Skeletal muscle cell (primary cell): ENCODE measurements at regions not wholly inside any gene's neighbourhood (a gene's known extent, or its start where the extent isn't known, plus 50 kb on each side); places are given as distances from the start of the nearest gene placed in this dataset.

Experiments
- DNase-seq: peaks from one replicate; pipeline ENCODE4 v3.0.0-alpha.2; 2010; ENCODE audit warnings: low read depth
- H3K4me3 ChIP-seq: 2 replicates; pipeline ENCODE4 v1.5.1; 2011; ENCODE audit warnings: low read depth, mild to moderate bottlenecking, control low read depth, low read length, moderate library complexity

DNA sequence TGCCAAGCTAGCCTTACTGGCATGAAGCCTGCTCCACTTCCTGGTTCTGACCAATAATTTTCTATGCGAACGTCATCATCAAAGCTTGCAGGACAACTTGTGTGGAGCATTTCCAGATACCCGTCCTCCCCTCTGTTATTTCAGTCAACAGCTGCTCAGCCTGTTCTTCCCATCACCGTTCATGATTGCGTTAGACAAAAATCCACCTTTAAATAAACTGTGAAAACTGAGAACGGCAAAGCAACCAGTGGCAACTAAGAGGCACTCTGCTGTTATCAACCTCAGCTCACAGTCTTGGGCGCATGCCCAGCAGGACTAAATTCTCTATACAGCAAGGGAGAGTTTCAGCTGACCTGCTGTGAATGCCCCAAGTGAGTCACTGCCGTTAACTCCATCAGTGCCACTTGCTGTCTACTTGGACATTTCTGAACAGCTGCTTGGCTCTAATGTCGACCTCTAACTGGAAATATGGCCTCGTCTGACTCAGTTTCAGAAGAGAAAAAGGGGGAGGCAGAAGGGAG is 207.4 kb upstream of the RUNX1 start:
- H3K4me3 ChIP-seq, result no peak overlapping the region
- DNase-seq, result peak; percentile 99

DNA sequence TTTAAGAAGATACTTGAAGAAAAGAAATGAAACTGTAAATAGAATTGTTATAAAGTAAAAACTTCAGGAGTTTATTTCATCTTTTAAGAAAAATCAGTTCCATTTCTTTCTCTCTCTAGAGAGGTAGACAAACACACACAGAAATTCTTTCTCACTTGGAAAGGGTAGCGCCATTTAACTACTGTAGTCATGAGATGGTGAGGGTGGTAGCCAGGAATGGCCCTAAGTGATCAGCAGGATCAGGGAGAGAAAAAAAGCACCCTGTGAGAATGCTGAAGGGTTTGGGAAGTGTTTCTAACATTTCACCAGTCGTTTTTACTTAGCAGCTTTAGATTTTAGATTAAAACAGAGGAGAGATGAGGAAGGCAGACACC is 205.7 kb upstream of the RUNX1 start:
- DNase-seq, result no peak
- no peak overlapping the region for H3K4me3 ChIP-seq

DNA sequence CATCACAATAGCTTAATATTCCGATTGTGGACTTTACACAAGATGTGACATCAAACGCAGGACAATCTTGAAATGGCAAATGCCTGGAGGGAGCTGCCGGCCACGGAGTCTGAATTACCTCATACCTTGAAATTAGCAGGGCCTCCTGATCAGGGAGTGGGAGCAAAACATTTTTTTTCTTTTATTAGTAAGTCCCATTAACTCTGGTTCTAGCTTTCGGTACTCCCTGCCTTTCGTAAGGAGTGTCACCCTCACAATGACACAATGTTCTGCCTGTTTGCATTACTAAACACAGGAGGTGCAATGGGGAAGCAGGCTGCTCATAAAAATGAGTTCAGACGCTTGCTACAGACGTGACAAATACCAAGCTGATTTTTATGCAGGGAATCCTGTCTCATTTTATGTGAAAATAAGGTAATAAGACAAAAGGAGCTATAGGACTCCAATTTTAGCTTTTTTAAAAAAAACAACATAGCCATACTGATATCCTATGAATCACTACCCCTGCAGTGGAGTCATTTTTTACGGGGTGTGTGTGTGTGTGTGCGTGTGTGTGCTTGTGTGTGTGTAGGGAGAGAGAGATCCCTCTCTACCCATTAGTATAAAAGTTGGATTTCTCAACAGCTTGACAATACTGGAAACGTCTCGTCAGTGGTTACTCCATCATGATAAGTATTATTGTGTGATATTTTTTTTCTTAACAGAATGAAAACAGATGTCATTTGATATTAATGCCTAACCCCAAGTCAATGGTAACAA is 205.1 kb upstream of the RUNX1 start:
- no peak overlapping the region for H3K4me3 ChIP-seq

DNA sequence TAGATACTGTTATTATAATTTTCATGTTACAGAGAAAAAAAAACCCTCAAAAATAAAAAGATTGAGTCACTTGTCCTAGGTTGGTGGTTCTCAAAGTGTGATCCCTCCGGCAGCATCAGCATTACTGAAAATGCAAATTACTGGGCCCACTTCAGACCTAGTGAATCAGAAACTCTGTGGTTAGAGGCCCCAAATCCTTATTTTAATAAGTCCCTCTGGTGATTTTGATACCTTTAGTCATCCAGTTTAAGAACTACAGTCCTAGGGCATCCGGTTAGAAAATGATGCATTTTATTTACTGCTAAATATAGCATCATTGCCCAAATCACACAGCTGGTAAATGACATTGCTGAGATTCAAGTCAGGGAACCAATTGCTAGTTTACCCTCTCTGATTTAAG is 203.7 kb upstream of the RUNX1 start:
- H3K4me3 ChIP-seq, result no peak overlapping the region
- DNase-seq, result peak; percentile 47

More for the DNA sequence above, 205.1 kb upstream of the RUNX1 start:
- DNase-seq, result peak; percentile 89

DNA sequence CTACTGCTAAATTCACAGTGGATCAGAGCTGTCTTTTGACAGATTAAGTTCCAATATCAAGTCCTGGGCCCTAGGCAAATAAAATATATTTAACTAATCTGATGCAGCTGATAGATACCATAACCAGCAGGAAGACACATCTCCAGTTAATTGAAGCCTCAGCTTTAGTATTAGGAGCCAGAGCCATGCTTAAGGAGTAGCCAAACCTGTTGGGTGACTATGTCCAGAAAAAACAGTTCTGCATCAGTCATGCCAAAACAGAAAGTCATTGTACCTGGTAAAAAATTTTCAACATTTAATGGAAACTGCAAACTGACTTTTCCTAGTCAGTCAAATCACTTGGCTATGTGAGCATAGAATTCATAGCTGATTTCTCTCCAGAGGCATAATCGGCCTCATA is 200.5 kb upstream of the RUNX1 start:
- no peak for DNase-seq
- H3K4me3 ChIP-seq, result no peak overlapping the region

DNA sequence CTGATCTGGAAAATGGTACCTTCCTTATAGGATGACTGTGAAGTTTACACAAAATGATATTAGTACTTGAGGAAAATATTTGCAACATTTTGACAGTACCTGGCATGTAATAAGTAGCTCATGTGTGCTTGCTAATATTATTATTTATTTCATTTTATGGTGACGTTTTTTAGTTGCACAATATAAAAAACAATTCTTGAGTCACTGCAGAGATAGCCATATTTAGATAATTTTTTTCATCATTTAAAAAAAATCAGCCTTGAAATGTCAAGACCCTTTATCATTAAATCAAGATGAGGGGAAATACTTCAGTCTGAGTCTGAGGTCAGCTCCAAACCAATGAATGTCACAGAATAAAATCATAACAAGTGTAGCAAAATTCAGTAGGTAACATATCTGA is 196.8 kb upstream of the RUNX1 start:
- DNase-seq, result no peak
- H3K4me3 ChIP-seq, result no peak overlapping the region

DNA sequence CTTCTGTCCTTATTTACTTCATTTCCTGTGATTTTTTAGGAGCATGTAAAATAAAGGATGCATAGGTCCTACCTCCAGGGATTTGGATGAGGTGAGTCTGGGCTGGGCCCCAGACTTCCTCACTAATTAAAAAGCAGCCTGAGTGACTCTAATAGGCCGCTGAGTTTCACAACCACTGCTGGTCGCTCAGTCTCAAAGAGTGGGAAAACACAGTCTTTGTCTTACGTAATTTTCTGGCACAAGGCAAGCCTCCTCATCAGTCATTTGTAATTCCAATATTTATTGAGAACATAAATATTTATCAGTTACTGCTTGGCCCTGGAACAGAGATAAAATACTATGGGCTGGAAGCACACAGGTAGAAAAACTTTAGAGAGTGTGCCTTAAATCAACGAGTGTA is 195.4 kb upstream of the RUNX1 start:
- H3K4me3 ChIP-seq, result no peak overlapping the region
- DNase-seq, result no peak

DNA sequence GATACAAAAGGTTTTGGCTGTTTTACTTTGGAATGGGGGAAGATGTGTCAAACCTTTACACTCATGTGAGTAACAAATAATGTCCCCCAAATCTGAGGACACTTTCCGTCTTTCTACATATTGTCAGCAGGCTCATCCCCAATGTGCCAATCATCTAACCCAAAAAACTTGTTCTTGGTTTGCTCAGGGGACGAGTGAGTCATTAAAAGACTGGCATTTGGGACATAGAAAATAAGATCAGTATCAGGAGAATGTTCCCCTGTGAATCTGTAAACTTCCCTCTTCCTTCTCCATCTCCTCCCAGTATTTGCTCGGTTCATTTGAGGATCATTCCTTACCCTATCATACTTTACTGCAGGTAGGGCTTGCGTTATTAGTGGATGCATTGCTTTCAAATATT is 194.1 kb upstream of the RUNX1 start:
- H3K4me3 ChIP-seq, result no peak overlapping the region
- no peak for DNase-seq

DNA sequence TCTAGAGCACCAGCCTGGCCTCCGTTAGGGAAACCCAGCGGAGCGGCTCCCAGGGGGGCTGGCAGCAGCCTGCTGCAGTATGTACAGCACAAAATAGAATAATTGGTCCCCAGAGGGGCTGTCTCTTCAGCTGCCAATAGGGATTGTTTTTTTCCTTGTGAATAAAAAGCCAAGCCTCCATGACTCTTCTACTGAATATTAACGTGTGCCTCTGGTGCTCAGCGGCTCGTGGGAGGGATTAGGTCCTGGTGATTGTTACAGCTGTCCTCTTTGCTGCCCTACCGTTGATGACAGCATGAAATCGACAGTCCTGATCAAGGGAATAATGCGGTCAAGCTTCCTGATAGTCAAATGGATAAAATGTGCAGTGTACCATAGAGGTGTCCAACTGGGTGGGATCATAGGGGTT is 190.7 kb upstream of the RUNX1 start:
- H3K4me3 ChIP-seq, result no peak overlapping the region

DNA sequence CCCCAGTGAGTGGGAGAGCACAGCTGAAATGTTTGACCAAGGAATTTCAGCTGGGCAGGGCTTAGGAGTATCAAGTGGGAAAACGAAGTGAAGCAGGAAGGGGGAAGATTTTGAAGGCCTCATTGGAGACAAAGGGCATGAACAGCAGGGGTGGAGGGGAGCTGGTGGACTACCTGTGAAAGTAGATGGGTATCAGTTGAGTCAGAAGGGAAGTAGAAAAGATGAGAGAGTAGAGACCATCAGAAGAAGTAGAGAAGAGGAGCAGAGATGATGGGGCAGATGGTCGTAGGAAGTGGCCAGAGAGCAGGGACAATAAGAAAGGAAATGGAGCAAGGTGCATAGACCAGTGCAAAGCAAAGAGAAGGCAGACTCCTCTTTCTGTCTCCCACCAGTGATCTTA is 189.0 kb upstream of the RUNX1 start:
- H3K4me3 ChIP-seq, result no peak overlapping the region
- DNase-seq, result no peak

More for the DNA sequence above, 190.7 kb upstream of the RUNX1 start:
- no peak for DNase-seq

DNA sequence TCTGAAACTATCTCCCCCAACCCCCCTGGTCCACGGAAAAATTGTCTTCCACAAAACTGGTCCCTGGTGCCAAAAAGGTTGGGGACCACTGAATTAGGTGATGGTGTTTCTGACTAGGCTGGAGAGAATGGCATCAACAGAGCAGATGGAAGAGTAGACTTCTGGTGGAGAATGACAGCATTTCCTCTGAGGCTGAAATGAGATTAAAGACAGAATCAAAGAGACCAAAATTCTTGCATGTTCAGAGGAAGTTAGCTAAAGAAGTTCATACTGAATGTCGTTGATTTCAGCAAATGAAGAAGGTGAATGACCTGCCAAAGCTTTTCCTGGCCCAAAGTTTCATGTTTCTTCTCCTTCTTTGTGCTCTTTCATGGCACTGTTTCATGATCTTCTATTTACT is 188.2 kb upstream of the RUNX1 start:
- DNase-seq, result no peak

DNA sequence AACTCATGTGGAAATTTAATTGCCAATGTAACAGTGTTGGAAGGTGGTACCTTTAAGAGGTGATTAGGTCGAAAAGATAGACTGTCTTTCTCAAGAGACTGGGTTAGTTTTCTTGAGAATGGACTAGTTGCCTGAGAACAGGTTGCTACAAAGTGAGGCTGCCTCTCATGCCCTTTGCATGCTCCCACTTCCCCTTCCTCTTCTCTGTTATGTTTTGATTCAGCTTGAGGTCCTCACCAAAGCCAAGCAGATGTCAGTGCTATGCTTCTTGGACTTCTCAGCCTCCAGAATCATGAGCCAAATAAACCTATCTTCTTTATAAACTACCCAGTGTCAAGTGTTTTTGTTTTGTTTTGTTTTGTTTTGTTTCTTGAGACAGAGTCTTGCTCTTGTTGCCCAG is 187.0 kb upstream of the RUNX1 start:
- no peak overlapping the region for H3K4me3 ChIP-seq
- DNase-seq, result no peak

More for the DNA sequence above, 188.2 kb upstream of the RUNX1 start:
- H3K4me3 ChIP-seq, result no peak overlapping the region

DNA sequence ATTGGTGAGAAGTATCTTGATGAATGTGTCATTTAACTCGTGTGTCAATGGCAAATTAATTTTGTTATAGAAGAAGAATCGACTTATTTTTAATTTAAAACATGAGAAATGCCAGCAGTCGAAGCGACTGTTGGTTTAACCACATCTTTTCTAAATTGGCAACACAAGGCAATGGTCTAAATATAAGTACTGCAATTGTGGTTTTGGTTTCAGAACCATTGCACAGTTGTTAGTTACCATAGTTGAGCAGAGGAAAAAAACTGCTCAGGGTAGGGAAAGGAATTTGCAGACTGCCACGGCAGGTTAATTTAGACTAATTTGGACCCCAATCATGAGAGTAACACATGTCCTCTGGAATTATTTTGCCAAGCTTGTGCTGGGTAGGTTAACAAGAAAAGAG is 185.6 kb upstream of the RUNX1 start:
- H3K4me3 ChIP-seq, result no peak overlapping the region
- DNase-seq, result no peak

DNA sequence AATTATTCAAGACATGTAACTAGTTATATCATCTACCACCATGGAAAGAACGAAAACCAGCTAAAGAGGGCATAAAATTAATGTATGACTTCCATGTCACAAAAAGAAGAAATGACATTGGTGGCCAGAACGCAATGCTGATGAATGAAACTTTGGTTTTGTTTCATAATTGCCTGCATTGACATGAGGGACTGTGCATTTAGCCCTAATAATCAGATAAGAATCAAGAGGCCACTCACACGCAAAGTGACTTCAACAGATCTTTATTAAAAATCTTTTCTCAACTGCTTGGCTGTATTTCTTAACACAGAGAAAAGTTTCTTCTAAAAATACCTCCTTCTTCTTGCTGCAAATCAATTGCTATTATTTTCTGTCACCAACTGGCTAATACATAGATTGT is 184.7 kb upstream of the RUNX1 start:
- DNase-seq, result no peak
- no peak overlapping the region for H3K4me3 ChIP-seq

DNA sequence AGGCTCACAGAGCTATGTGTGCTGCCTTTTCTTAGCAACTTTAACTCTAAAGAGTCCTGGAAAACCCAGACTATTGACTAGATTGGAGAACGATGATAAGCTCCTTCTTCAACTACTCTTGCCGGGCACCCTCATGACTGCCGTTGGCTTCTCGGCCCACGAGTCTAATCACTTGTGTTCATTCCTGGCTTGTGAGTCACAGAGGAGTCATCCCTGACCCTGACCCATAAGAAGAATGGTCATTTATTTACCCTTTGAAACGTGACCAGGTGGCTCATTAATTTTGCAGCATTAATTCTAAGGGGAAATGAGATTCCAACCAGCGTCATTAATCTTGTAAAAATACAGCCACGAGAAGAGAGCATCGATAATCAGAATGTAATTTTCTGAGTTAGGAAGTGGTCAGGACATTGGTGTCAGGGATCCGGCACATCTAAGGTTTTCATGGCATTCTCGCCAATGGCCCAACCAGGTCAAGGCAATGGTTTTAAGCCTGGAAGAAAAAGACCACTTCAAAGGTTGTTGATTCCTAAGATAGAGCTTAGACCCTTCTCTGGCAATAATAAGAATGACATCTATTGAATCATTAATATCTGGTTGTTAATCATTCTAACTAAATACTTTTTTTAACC is 183.6 kb upstream of the RUNX1 start:
- H3K4me3 ChIP-seq, result no peak overlapping the region
- no peak for DNase-seq

DNA sequence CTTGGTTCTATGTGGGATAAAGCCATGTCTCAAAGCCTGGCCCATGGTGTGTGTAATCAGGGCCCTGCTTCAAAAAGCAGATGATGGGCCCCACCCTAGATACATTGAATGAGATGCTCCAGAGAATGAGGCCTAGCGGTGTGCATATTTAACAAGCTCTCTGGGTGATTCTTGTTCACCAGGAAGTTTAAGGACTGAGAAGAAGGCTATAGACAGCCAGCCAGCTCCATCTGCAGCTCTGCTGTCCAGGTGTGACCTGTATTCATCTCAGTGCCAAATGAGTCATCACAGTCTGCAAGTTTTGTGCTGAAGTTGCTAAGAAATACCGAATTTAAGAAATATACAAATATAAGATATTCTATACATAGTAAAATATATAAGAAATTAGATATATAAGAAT is 182.0 kb upstream of the RUNX1 start:
- DNase-seq, result no peak
- no peak overlapping the region for H3K4me3 ChIP-seq

DNA sequence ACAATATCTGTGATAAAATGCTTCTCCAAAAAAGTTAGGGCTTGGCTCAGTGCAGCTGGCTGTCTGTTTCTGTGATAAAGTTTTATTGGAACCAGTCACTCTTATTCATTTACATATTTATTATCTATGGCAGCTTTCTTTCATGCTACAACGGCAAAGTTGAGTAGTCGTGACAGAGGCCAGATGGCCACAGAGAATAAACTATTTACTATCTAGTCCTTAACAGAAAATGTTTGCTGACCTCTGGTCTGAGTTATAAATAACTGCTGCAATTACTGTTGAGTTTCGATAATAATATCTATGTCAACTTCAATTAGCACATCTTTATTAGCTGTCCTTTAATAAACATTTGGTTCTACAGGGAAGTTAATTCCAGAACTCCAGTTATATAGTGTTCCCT is 180.2 kb upstream of the RUNX1 start:
- no peak overlapping the region for H3K4me3 ChIP-seq
- DNase-seq, result no peak

DNA sequence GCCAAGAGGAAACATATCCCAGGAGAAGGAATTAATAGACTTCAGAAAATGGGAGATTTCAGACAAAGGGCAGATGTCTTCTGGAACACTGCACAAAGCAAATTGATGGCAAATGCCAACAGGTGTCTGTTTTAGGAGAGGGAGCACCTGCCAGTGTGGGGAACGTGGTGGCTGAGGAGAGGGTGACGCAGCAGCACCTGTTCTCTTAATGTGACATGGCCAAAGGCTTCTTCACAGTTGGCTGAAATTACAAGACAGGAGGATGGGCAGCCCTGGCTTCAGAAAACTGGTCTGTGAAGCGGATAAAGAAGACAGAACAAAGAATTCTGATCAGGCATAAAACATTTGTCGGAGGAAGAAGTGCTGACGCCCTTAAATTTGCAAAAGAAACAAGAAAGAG is 178.7 kb upstream of the RUNX1 start:
- H3K4me3 ChIP-seq, result no peak overlapping the region
- no peak for DNase-seq

DNA sequence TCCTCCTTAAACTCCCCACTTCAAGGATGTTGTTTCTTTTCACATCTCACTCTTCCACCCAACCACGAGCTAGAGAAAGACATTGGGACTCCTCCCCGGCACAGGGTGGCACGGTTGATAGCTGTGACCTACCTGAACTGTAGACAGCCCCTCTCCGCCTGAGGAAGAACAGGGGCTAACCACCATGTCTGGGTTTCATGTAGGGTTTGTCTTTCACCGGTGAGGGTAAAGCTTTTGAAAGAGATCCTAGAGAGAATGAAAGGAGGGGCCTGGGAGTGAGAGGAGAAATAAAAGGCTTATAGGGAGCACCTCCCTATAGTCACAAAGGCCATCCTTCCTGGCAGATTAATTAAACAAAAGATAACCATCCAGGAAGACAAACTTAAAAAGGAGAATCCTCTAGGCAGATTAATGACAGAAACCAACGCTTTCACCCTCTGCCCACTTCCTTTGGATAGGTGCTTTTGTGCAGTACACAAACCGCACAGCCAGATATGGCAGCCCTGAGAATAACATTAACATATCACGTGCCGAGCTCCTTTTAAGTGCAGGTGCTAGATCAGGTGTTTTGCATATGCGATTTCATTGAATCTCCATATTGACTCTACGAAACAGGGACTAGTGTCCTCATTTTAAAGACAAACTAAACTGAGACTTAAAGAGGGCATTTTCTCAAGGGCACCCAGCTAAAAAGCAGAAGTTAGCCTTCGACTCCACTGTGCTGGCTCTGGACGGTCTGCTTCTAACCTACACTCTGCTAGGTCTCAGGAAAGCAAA is 178.1 kb upstream of the RUNX1 start:
- DNase-seq, result no peak
- H3K4me3 ChIP-seq, result no peak overlapping the region

DNA sequence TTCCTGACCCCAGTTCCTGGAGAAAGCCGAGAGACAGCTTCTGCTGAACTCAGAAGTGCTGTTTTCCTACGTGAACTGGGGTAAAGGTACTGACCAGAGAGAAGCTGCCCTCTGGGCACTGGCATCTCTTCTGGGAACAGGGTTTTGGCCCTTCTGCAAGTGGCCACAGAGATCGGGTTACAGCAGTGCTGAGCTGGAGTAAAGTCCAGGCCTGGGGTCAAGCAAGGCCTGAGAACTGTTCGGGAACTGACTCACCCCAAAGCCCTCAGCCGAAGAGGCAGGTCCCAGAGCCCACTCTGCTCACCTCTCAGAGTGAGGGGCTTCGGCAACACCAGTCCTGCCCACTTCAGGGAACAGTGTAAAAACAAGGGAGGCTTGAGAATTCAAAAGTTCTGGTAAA is 177.2 kb upstream of the RUNX1 start:
- no peak for DNase-seq
- H3K4me3 ChIP-seq, result no peak overlapping the region
